GM12891 (cell line): ENCODE measurements at regions not wholly inside any gene's neighbourhood (a gene's known extent, or its start where the extent isn't known, plus 50 kb on each side); places are given as distances from the start of the nearest gene placed in this dataset.

Source experiments
- PAX5 ChIP-seq: IDR thresholded peaks from 2 replicates; pipeline ENCODE4 v1.6.1; 2011; ENCODE audit warnings: low read length, moderate library complexity, mild to moderate bottlenecking; ENCODE audit not compliant: insufficient read depth, severe bottlenecking
- POLR2A ChIP-seq: IDR thresholded peaks from 2 replicates; pipeline ENCODE4 v1.6.1; 2011; ENCODE audit warnings: low read depth, low read length, control low read depth
- POLR2AphosphoS5 ChIP-seq: IDR thresholded peaks from 2 replicates; pipeline ENCODE4 v1.6.1; 2011; ENCODE audit warnings: low read depth, low read length, control low read depth
- POU2F2 ChIP-seq: IDR thresholded peaks from 2 replicates; pipeline ENCODE4 v1.6.1; 2011; ENCODE audit warnings: low read depth, mild to moderate bottlenecking, control low read depth, low read length, moderate library complexity
- SPI1 ChIP-seq: IDR thresholded peaks from 2 replicates; pipeline ENCODE4 v1.6.1; 2011; ENCODE audit warnings: low read depth, low read length, control low read depth
- TAF1 ChIP-seq: IDR thresholded peaks from 2 replicates; pipeline ENCODE4 v1.6.1; 2011; ENCODE audit warnings: low read depth, low read length, control low read depth

GRCh38 chr12:28890664-28891063 is 258.4 kb upstream of the FAR2 start:
- TF ChIP-seq POLR2AphosphoS5 (no peak), POLR2A (no peak), TAF1 (no peak), SPI1 (no peak), POU2F2 (no peak), PAX5 (no peak)
